GM19239 (cell line): ENCODE measurements at regions not wholly inside any gene's neighbourhood (a gene's known extent, or its start where the extent isn't known, plus 50 kb on each side); places are given as distances from the start of the nearest gene placed in this dataset.

ENCODE experiments used
- DNase-seq: peaks from one replicate; pipeline ENCODE4 v3.0.0; 2011; ENCODE audit warnings: low spot score; ENCODE audit not compliant: insufficient read length
- FAIRE-seq: peaks from 2 replicates; lab custom pipeline; 2011; peaks lifted over from hg19 to GRCh38; lab: Jason Lieb, UNC

- FAIRE-seq = no peak
Observed at GRCh38 chr16:7107436-7107835, 225.2 kb upstream of the RBFOX1 start.

GRCh38 chr16:7103056-7103455 is 229.6 kb upstream of the RBFOX1 start:
- DNase-seq = no peak
- FAIRE-seq = no peak

More at GRCh38 chr16:7107436-7107835, 225.2 kb upstream of the RBFOX1 start:
- no peak for DNase-seq

DNA sequence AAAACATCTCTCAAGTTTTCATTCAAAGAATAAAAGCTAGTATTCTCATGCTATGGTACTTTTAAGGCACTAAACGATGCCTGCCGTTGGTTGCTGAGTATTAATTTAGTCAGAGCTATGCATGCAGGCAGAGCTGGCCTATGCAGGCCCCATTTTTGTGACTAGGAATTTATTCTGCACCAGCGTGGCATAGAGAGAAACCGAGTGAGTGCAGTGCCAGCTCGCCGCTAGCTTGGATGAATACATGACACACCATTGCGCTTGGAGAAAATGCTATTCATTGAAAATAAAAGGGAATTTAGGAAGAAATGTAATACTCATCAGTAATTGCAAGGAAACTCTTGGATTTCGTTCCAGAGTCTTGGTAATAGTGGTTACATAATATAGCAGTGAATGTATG is 231.6 kb upstream of the RBFOX1 start:
- DNase-seq = no peak
- FAIRE-seq = no peak

- FAIRE-seq (no peak), DNase-seq (no peak)
Observed at GRCh38 chr16:7097518-7097917, 235.1 kb upstream of the RBFOX1 start.

GRCh38 chr16:7093511-7093910 is 239.1 kb upstream of the RBFOX1 start:
- no peak for FAIRE-seq
- no peak for DNase-seq

- no peak for FAIRE-seq
- DNase-seq = no peak
Observed at GRCh38 chr16:7090628-7091115, 242.0 kb upstream of the RBFOX1 start.

DNA sequence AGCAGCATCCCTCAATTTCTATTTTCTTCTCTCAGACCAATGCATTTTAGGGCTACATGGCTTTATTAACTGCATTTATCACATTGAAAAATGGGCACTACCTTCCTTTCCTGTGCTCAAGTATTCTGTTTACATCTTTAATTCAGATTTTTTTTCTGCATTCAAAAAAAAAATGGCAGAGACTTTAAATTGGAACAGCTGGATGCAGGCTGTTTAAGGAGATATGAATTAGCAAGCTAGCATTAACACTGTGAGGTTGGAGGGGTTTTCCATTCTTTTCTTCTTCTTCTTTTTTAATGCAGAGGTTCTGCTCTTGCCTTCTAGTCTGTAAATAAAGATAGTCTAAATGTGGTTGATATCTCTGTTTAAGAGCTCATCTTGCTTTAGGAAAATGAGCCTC is 242.9 kb upstream of the RBFOX1 start:
- FAIRE-seq (no peak), DNase-seq (no peak)

DNA sequence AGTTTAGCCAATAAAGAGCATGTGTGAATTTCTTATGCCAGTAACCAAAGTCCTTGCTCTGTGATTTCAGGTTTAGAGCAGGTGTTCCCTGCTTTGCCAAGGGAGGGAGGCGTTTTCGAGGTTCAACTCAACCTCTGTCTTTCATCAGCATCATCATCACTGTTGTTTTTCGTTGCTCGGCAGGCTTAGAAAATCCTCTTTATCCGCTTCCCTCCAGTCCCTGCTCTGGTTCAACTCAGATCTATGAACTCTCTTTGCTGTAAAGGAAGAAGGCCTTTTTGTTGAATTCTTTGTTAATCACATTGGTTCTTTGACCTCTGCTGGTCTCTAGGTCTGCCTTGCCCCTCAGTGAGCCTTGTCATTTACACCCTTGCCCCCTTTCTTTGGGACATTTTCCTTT is 243.9 kb upstream of the RBFOX1 start:
- DNase-seq (no peak), FAIRE-seq (no peak)

DNA sequence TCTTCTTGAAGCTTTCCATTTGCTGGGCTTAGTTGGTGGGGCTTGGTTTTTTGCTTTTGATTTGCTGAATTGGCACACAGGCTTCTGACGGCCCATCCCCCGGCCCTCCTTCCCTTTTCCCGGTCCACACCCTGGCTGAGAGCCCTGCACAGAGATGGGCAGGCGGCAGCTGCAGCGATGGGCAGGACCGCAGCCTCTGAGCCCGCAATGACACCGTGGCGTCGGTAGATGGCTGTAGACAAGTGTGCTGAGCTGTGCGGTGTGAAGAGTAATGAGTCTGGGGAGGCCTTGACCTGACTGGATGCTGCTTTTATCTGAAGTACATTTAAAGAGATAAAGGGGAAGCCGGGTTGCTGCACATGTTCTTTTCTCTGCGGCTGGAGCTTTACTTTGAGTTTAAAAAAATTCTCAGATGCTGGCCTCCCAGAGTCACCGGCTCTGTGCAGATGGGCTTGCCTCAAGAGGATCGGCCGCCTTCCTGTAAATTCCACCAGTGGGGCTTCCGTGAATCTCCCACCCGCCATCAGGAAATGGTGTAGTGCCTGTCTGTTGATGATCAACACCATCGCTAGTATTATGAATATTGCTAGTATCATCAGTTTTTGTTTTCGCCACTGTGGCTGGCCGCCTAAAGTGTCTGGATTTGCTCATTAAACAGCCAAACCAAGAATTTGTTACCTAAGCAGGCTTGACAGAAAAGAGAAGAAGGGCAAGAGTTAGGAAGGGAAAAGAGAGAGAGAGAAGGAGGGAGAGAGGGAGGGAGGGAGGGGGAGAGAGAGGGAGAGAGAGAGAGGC is 245.6 kb upstream of the RBFOX1 start:
- FAIRE-seq (no peak), DNase-seq (no peak)

DNA sequence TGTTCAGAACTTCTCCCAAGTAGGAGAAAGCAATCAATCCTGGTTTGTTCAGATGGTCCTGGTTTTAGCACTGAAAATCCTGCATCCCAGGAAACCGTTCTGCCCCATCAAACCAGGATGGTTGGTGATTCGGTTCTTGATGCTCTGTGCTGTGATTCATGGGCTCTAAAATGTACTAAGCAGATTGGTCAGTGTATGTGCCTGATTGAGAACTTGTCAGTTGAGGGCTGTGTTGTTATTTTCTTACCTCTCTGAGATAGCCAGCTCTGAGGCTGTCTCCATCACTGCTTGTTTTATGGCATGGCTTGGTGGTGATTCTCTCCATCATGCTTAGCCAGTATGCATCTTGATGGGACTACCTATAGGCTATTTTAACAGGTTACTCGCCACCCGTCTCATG is 246.9 kb upstream of the RBFOX1 start:
- DNase-seq = no peak
- FAIRE-seq = no peak

DNA sequence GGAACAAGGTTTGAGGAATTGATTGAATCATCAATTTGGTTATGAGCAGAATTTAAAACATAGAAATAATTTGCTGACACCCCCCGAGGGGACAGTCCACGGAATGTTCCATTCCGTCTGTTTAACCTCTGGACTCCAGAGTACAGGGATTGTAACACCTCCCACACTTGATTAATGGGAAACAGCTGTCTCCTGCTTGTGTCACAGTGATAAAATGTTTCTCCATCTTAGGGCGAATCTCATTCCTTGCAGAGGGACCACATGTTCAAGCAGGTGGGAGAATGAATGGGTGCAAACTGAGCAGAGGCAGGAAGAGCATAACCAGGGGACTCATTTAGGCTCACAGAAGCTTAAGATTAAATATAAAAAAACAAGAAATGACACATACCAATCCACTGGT is 249.5 kb upstream of the RBFOX1 start:
- FAIRE-seq (no peak), DNase-seq (no peak)

DNA sequence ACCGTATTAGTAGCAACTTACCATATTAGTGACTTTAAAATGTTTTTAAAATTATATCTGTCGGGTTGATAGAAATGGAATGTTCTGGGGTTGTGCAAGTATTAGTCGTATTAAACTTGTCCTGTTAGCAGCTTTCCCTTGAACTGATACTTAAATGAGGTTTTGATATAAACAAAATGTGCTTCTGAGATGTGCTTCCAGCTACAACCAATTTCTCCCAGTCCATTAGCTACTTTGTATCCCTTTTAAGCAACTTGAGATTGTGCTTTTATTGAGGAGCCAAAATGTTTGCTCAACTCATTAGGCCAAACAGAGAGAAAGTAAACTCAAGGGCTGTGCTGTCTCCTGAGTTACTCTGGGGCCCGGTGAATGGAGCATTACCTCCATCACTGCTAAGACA is 255.0 kb upstream of the RBFOX1 start:
- no peak for FAIRE-seq
- DNase-seq = no peak

GRCh38 chr16:7074715-7075114 is 257.9 kb upstream of the RBFOX1 start:
- FAIRE-seq (no peak), DNase-seq (no peak)

- FAIRE-seq (no peak), DNase-seq (no peak)
Observed at GRCh38 chr16:7057458-7057857, 275.2 kb upstream of the RBFOX1 start.

GRCh38 chr16:7055443-7055842 is 277.2 kb upstream of the RBFOX1 start:
- FAIRE-seq (no peak), DNase-seq (no peak)

DNA sequence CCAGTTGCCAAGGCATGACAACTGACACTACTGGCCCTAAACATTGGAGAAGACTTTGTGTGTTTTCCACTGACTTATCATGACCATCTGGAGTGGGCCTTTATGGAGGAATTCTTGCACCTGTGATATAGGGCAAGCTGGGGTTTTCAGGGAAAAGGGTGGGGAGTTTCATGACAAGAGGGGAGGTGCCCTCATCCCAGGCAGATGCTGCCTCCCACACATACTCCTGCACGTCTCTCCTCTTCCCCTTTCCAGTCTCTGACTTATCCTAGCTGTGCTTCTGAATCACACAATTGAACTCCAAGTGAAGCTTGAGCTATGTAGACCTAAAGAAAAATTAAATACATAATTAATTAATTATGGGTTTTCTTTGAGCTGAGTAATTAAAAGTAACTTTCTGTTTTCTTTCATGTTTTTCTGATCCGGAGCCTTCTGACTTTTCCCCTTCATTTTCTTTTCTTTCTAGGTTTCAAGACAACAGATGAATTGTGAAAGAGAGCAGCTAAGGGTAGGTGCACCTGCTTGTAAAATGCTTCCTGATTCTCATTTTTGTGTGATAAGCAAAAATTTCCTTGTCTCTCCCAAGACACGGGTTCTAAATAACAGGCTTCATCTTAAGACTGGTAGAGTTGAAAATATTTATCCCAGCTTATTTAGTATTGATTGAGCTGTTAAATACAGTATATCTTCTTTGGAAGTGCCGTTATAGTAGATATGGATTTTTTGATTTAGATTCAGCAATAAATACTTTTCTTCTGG is 280.9 kb upstream of the RBFOX1 start:
- FAIRE-seq = no peak

DNA sequence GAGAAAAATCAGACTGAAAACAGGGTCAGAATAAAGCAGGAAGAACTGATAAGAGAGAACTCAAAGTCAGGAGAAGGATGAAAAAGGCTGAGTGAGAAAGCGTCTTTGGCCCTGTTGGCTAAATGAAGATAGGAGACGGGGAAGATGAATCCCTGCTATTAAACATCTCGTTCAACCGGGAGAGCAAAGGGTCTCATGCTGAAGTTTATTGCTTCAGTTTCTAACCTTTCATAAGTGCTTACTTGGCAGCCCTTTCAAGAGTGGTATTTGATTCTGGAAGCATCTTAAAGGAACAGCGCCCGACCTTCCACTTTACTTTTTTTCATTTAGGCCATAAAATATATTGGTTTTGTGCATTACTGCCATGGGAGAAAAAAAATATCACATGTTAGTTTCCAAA is 288.3 kb upstream of the RBFOX1 start:
- FAIRE-seq = no peak

More for the DNA sequence above, 280.9 kb upstream of the RBFOX1 start:
- no peak for DNase-seq

DNA sequence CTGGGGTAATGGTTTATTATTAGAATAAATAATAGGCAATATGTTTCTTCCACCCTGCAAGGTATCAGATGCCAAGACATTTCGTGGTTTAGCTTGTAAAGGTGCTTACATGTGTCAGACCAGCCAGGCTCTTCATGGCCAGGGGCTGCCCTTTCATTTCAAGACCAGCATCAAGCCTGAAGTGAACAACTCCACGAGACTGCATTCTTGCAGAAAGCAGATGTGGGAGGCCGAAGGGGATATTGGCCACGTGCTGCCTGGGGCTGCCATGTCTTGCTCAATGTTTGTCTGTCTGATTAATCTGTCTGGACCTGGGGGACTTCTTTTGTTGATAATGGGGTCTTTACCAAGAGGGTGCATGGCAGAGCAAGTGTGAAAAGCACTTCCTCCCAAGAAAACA is 294.2 kb upstream of the RBFOX1 start:
- DNase-seq = no peak
- FAIRE-seq = no peak

More for the DNA sequence above, 288.3 kb upstream of the RBFOX1 start:
- no peak for DNase-seq

DNA sequence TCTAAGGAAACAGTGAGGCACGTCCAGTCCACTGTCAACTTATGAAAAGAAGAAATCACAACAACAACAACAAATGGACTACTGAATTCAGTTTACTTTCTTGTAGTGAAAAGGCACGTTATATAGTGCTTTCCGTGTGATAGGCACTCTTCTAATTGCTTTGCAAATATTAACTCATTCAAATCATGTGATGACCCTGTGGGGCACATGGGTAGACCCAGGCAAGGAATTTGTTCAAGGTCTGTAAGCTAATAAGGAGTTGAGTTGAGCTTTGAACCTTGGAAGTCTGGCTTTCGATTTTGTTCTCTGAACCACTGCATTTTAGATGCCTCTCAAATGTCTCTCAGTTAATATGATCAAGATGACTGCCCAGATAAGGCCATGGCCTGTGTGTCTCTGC is 295.1 kb upstream of the RBFOX1 start:
- DNase-seq (no peak), FAIRE-seq (no peak)

GRCh38 chr16:7031031-7031430 is 301.6 kb upstream of the RBFOX1 start:
- DNase-seq (no peak), FAIRE-seq (no peak)

- FAIRE-seq (no peak), DNase-seq (no peak)
Observed at GRCh38 chr16:7027401-7027800, 305.2 kb upstream of the RBFOX1 start.
